Neural cell (in vitro differentiated cells): ENCODE measurements at regions not wholly inside any gene's neighbourhood (a gene's known extent, or its start where the extent isn't known, plus 50 kb on each side); places are given as distances from the start of the nearest gene placed in this dataset.

Experiments used
- H2AFZ ChIP-seq: fragments of 200-600, 300-800 bp; sonication (generic), shearing (Covaris generic); 2 replicates; pipeline ENCODE4 v1.6.0; 2014; ENCODE audit warnings: low read depth, mild to moderate bottlenecking, antibody characterized with exemption, low read length, moderate library complexity
- H3F3A ChIP-seq: fragments of 200-600 bp; shearing (Covaris generic); 2 replicates; pipeline ENCODE4 v1.6.1; 2016; ENCODE audit warnings: mild to moderate bottlenecking, moderate library complexity, mixed read lengths, antibody characterized with exemption, low read length; ENCODE audit not compliant: insufficient read depth, poor library complexity, severe bottlenecking
- H3K27ac ChIP-seq: fragments of 200-600, 300-800 bp; sonication (generic), shearing (Covaris generic); 2 replicates; pipeline ENCODE4 v1.5.1; 2014; ENCODE audit warnings: mild to moderate bottlenecking, low read length, moderate library complexity
- H3K27me3 ChIP-seq: fragments of 300-800, 200-600 bp; sonication (generic), shearing (Covaris generic); 2 replicates; pipeline ENCODE4 v1.6.0; 2014; ENCODE audit warnings: mild to moderate bottlenecking, low read depth, low read length, moderate library complexity; ENCODE audit not compliant: insufficient read depth
- H3K36me3 ChIP-seq: fragments of 300-800, 200-600 bp; sonication (generic), shearing (Covaris generic); 2 replicates; pipeline ENCODE4 v1.5.1; 2014; ENCODE audit warnings: mild to moderate bottlenecking, antibody characterized with exemption, low read length, moderate library complexity; ENCODE audit not compliant: insufficient read depth
- H3K4me2 ChIP-seq: fragments of 300-800, 200-600 bp; sonication (generic), shearing (Covaris generic); 2 replicates; pipeline ENCODE4 v1.6.0; 2014; ENCODE audit warnings: mild to moderate bottlenecking, low read length
- H3K4me3 ChIP-seq: fragments of 300-800, 200-600 bp; sonication (generic), shearing (Covaris generic); 2 replicates; pipeline ENCODE4 v1.5.1; 2014; ENCODE audit warnings: mild to moderate bottlenecking, low read length, moderate library complexity
- H3K79me2 ChIP-seq: fragments of 200-600 bp; shearing (Covaris generic); replicated peaks from 2 replicates; pipeline ENCODE4 v1.6.0; 2014; ENCODE audit warnings: mild to moderate bottlenecking, low read length, moderate library complexity; ENCODE audit not compliant: insufficient read depth
- H3K9ac ChIP-seq: fragments of 300-800, 200-600 bp; sonication (generic), shearing (Covaris generic); 2 replicates; pipeline ENCODE4 v1.6.1; 2016; ENCODE audit warnings: mild to moderate bottlenecking, low read length, mixed read lengths
- H3K9me2 ChIP-seq: fragments of 200-600 bp; shearing (Covaris generic); 2 replicates; pipeline ENCODE4 v1.6.1; 2016; ENCODE audit warnings: mild to moderate bottlenecking, low read length, mixed read lengths; ENCODE audit not compliant: insufficient read depth
- H3K9me3 ChIP-seq: fragments of 200-600, 300-800 bp; sonication (generic), shearing (Covaris generic); 2 replicates; pipeline ENCODE4 v1.6.1; 2016; ENCODE audit warnings: mild to moderate bottlenecking, mixed run types, low read length, moderate library complexity, mixed read lengths
- H4K20me1 ChIP-seq: fragments of 200-600 bp; shearing (Covaris generic); 2 replicates; pipeline ENCODE4 v1.6.1; 2016; ENCODE audit warnings: mild to moderate bottlenecking, mixed run types; ENCODE audit not compliant: insufficient read depth
- EP300 ChIP-seq: fragments of 450-650 bp; conservative IDR thresholded peaks from 2 replicates; pipeline ENCODE4 v1.6.1; 2014; ENCODE audit warnings: antibody characterized with exemption, mild to moderate bottlenecking, moderate library complexity; ENCODE audit not compliant: poor library complexity, severe bottlenecking
- EZH2 ChIP-seq: fragments of 200-600, 300-800 bp; shearing (Covaris generic), sonication (generic); IDR thresholded peaks from 2 replicates; pipeline ENCODE4 v1.6.1; 2014; ENCODE audit warnings: antibody characterized with exemption, low read length, borderline replicate concordance, mild to moderate bottlenecking; ENCODE audit not compliant: insufficient read depth, poor library complexity, severe bottlenecking
- MXI1 ChIP-seq: fragments of 450-650 bp; conservative IDR thresholded peaks from 2 replicates; pipeline ENCODE4 v1.6.1; 2014; ENCODE audit warnings: antibody characterized with exemption, mild to moderate bottlenecking; ENCODE audit not compliant: poor library complexity, severe bottlenecking
- POLR2AphosphoS5 ChIP-seq: IDR thresholded peaks from 2 replicates; pipeline ENCODE4 v1.6.1; 2012
- RAD21 ChIP-seq: fragments of 450-650 bp; conservative IDR thresholded peaks from 2 replicates; pipeline ENCODE4 v1.6.1; 2014; ENCODE audit warnings: antibody characterized with exemption, mild to moderate bottlenecking, moderate library complexity
- REST ChIP-seq: IDR thresholded peaks from 2 replicates; pipeline ENCODE4 v1.6.1; 2012; ENCODE audit warnings: borderline replicate concordance
- SMC3 ChIP-seq: fragments of 450-650 bp; conservative IDR thresholded peaks from 2 replicates; pipeline ENCODE4 v1.6.1; 2014; ENCODE audit warnings: antibody characterized with exemption, mild to moderate bottlenecking, moderate library complexity; ENCODE audit not compliant: poor library complexity
- TAF1 ChIP-seq: IDR thresholded peaks from 2 replicates; pipeline ENCODE4 v1.6.1; 2012; ENCODE audit warnings: low read depth
- TF ChIP-seq, protein P1 (sequence below): fragments of 450-650 bp; IDR thresholded peaks from 2 replicates; pipeline ENCODE4 v1.5.1; 2014; ENCODE audit warnings: antibody characterized with exemption, mild to moderate bottlenecking, moderate library complexity; ENCODE audit not compliant: poor library complexity, severe bottlenecking

GRCh38 chr22:34992672-34993071 is 73.3 kb upstream of the ISX start:
- no peaks in the 10 kb centered on the region for H3K79me2 ChIP-seq
- H3F3A ChIP-seq = no peaks in the 10 kb centered on the region
- no peak overlapping the region for H3K9ac ChIP-seq
- no peak for TF ChIP-seq REST
- H3K9me3 ChIP-seq = no peaks in the 10 kb centered on the region
- no peak overlapping the region for H3K4me3 ChIP-seq
- no peak overlapping the region for H2AFZ ChIP-seq
- no peaks in the 10 kb centered on the region for H3K36me3 ChIP-seq
- no peaks in the 10 kb centered on the region for H4K20me1 ChIP-seq
- H3K4me2 ChIP-seq = no peak overlapping the region
- no peaks in the 10 kb centered on the region for H3K27me3 ChIP-seq
- H3K27ac ChIP-seq = no peak overlapping the region
- H3K9me2 ChIP-seq = no peaks in the 10 kb centered on the region

GRCh38 chr22:34993548-34993947 is 72.4 kb upstream of the ISX start:
- H3K4me3 ChIP-seq = no peak overlapping the region
- H2AFZ ChIP-seq = no peak overlapping the region
- no peaks in the 10 kb centered on the region for H3K79me2 ChIP-seq
- H3K9me2 ChIP-seq = no peaks in the 10 kb centered on the region
- no peaks in the 10 kb centered on the region for H3K9me3 ChIP-seq
- no peak overlapping the region for H3K4me2 ChIP-seq
- no peak overlapping the region for H3K9ac ChIP-seq
- no peak for TF ChIP-seq MXI1
- TF ChIP-seq REST = no peak
- TF ChIP-seq EP300 = no peak
- no peak for TF ChIP-seq POLR2AphosphoS5
- TF ChIP-seq, protein P1, sequence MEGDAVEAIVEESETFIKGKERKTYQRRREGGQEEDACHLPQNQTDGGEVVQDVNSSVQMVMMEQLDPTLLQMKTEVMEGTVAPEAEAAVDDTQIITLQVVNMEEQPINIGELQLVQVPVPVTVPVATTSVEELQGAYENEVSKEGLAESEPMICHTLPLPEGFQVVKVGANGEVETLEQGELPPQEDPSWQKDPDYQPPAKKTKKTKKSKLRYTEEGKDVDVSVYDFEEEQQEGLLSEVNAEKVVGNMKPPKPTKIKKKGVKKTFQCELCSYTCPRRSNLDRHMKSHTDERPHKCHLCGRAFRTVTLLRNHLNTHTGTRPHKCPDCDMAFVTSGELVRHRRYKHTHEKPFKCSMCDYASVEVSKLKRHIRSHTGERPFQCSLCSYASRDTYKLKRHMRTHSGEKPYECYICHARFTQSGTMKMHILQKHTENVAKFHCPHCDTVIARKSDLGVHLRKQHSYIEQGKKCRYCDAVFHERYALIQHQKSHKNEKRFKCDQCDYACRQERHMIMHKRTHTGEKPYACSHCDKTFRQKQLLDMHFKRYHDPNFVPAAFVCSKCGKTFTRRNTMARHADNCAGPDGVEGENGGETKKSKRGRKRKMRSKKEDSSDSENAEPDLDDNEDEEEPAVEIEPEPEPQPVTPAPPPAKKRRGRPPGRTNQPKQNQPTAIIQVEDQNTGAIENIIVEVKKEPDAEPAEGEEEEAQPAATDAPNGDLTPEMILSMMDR = no peak
- no peak for TF ChIP-seq TAF1
- TF ChIP-seq RAD21 = no peak
- no peak for TF ChIP-seq SMC3
- no peak for TF ChIP-seq EZH2
- no peaks in the 10 kb centered on the region for H3F3A ChIP-seq
- H3K36me3 ChIP-seq = no peaks in the 10 kb centered on the region
- H3K27ac ChIP-seq = no peak overlapping the region
- no peaks in the 10 kb centered on the region for H3K27me3 ChIP-seq
- H4K20me1 ChIP-seq = no peaks in the 10 kb centered on the region
